ENCODE measurements at regions not wholly inside any gene's neighbourhood (a gene's known extent, or its start where the extent isn't known, plus 50 kb on each side); places are given as distances from the start of the nearest gene placed in this dataset.

DNA sequence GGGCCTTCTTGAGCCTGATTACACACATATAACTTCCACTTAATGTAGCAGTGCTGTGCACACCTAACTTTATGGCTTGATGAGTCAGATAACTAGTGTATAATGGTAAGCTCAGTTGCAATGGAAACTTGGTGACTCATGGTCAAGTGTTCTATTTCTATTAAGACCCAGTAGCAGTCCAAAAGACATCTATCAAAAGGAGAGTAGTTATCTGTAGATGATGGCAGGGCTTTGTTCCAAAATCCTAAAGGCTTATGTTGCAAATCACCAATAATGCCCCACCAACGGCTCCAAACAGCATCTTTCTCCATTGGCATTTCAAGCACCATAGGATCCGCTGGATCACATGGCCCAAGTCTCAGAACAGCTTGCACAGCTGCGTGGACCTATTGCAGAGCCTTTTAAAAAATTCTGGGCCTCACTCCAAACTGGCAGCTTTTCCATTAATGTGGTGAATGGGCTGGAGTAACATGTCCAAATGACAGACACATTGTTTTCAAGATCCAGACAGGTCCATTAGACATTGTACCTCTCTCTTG lies 566.8 kb upstream of the USP24 start:
- Histone ChIP-seq H3K4me1 (ENCODE audit: insufficient read depth) (peaks cover 3% of the 10 kb centered on the region; the same call in 1 of the 2 replicates), H3K36me3 (ENCODE audit: low read depth) (no peaks in the 10 kb centered on the region), H3K9me2 (ENCODE audit: insufficient read depth) (no peaks in the 10 kb centered on the region), H2AFZ (no peak overlapping the region), H3K9me3 (ENCODE audit: low read depth) (no peaks in the 10 kb centered on the region), H3K27me3 (replicated peaks; ENCODE audit: insufficient read depth) (no peaks in the 10 kb centered on the region), H3K79me2 (ENCODE audit: insufficient read depth) (no peaks in the 10 kb centered on the region), H3K27ac (no peak overlapping the region), H3K4me3 (no peak overlapping the region), H3F3A (ENCODE audit: insufficient read depth) (peaks cover 7% of the 10 kb centered on the region; the same call in 1 of the 2 replicates), H3K4me2 (ENCODE audit: unreplicated experiment) (no peak overlapping the region), H4K20me1 (ENCODE audit: insufficient read depth) (no peaks in the 10 kb centered on the region), H3K9ac (no peak overlapping the region)
- WGBS, 2 experiments (ENCODE audit: low coverage in 1 of 2, low lambda C conversion rate in 2 of 2, missing lambda C conversion rate in 2 of 2) = 79 to 80% methylated on average over 3 of the region's 3 CpGs
- TF ChIP-seq EZH2phosphoT487 (IDR thresholded peaks at IDR 0.05; ENCODE audit: insufficient read depth, low read depth) (no peak), EZH2 (IDR thresholded peaks at IDR 0.05; ENCODE audit: insufficient read depth, poor library complexity, severe bottlenecking) (no peak)
- peak; percentile 80 for DNase-seq
- in situ Hi-C loops (cut with MboI) = no loop called here

DNA sequence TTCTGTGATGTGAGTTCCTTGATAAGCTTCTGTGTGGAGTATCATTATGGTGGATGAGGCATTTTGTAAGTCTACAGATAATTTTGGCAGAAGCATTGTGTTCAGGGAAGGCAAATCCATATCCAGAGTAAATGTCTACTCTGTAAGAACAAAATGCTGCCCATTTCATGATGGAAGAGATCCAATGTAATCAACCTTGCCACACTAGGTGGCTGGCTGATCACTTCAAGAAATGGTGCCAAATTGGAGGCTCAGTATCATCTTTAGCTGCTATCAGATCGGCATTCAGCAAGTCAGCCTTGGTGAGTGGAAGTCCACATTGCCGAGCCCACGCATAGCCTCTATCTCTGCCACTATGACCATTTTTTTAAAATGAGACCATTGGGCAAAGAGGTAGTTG lies 565.8 kb upstream of the USP24 start:
- Histone ChIP-seq H3K9ac (no peak overlapping the region), H3K4me3 (no peak overlapping the region), H3K27ac (no peak overlapping the region), H3K36me3 (ENCODE audit: low read depth) (no peaks in the 10 kb centered on the region), H4K20me1 (ENCODE audit: insufficient read depth) (no peaks in the 10 kb centered on the region), H3K79me2 (ENCODE audit: insufficient read depth) (no peaks in the 10 kb centered on the region), H3K9me3 (ENCODE audit: low read depth) (no peaks in the 10 kb centered on the region), H3K4me2 (ENCODE audit: unreplicated experiment) (no peak overlapping the region), H3F3A (ENCODE audit: insufficient read depth) (peaks cover 7% of the 10 kb centered on the region; the same call in 1 of the 2 replicates), H2AFZ (no peak overlapping the region), H3K27me3 (replicated peaks; ENCODE audit: insufficient read depth) (no peaks in the 10 kb centered on the region), H3K4me1 (ENCODE audit: insufficient read depth) (peaks cover 3% of the 10 kb centered on the region; the same call in 1 of the 2 replicates), H3K9me2 (ENCODE audit: insufficient read depth) (no peaks in the 10 kb centered on the region)
- TF ChIP-seq EZH2 (IDR thresholded peaks at IDR 0.05; ENCODE audit: insufficient read depth, poor library complexity, severe bottlenecking) = no peak
- TF ChIP-seq EZH2phosphoT487 (IDR thresholded peaks at IDR 0.05; ENCODE audit: insufficient read depth, low read depth) = no peak
- no peak for DNase-seq
- 94 to 100% methylated on average over 3 of the region's 3 CpGs for WGBS, 2 experiments (ENCODE audit: low coverage in 1 of 2, low lambda C conversion rate in 2 of 2, missing lambda C conversion rate in 2 of 2)
- in situ Hi-C loops (cut with MboI) = no loop called here

- no peak overlapping the region for H2AFZ ChIP-seq
- no peaks in the 10 kb centered on the region for H3K9me2 ChIP-seq (ENCODE audit: insufficient read depth)
- TF ChIP-seq EZH2phosphoT487 (IDR thresholded peaks at IDR 0.05; ENCODE audit: insufficient read depth, low read depth) (no peak), EZH2 (IDR thresholded peaks at IDR 0.05; ENCODE audit: insufficient read depth, poor library complexity, severe bottlenecking) (no peak)
- H3K4me2 ChIP-seq (ENCODE audit: unreplicated experiment) = no peak overlapping the region
- H3K36me3 ChIP-seq (ENCODE audit: low read depth) = no peaks in the 10 kb centered on the region
- in situ Hi-C loops (cut with MboI) = no loop called here
- 92% methylated on average over 2 of the region's 2 CpGs for WGBS, 2 experiments (ENCODE audit: low coverage in 1 of 2, low lambda C conversion rate in 2 of 2, missing lambda C conversion rate in 2 of 2)
- no peak for DNase-seq
- H3F3A ChIP-seq (ENCODE audit: insufficient read depth) = peaks cover 7% of the 10 kb centered on the region; the same call in 1 of the 2 replicates
- H3K9ac ChIP-seq = no peak overlapping the region
- H4K20me1 ChIP-seq (ENCODE audit: insufficient read depth) = no peaks in the 10 kb centered on the region
- no peaks in the 10 kb centered on the region for H3K9me3 ChIP-seq (ENCODE audit: low read depth)
- H3K27ac ChIP-seq = no peak overlapping the region
- no peaks in the 10 kb centered on the region for H3K27me3 ChIP-seq (replicated peaks; ENCODE audit: insufficient read depth)
- no peaks in the 10 kb centered on the region for H3K79me2 ChIP-seq (ENCODE audit: insufficient read depth)
- H3K4me3 ChIP-seq = no peak overlapping the region
- peaks cover 3% of the 10 kb centered on the region; the same call in 1 of the 2 replicates for H3K4me1 ChIP-seq (ENCODE audit: insufficient read depth)
These were observed 562.4 kb upstream of the USP24 start for GRCh38 chr1:55777545-55777944.

GRCh38 chr1:55775007-55775406 lies 559.8 kb upstream of the USP24 start:
- H3K4me3 ChIP-seq = no peak overlapping the region
- no peaks in the 10 kb centered on the region for H3F3A ChIP-seq (ENCODE audit: insufficient read depth)
- no peaks in the 10 kb centered on the region for H4K20me1 ChIP-seq (ENCODE audit: insufficient read depth)
- in situ Hi-C loops (cut with MboI) = no loop called here
- WGBS, 2 experiments (ENCODE audit: low coverage in 1 of 2, low lambda C conversion rate in 2 of 2, missing lambda C conversion rate in 2 of 2) = 2 to 13% methylated on average over 3 of the region's 3 CpGs
- H3K4me2 ChIP-seq (ENCODE audit: unreplicated experiment) = no peak overlapping the region
- H3K36me3 ChIP-seq (ENCODE audit: low read depth) = no peaks in the 10 kb centered on the region
- H2AFZ ChIP-seq = no peak overlapping the region
- H3K27me3 ChIP-seq (replicated peaks; ENCODE audit: insufficient read depth) = no peaks in the 10 kb centered on the region
- no peak overlapping the region for H3K27ac ChIP-seq
- TF ChIP-seq EZH2phosphoT487 (IDR thresholded peaks at IDR 0.05; ENCODE audit: insufficient read depth, low read depth) = no peak
- TF ChIP-seq EZH2 (IDR thresholded peaks at IDR 0.05; ENCODE audit: insufficient read depth, poor library complexity, severe bottlenecking) = no peak
- DNase-seq = no peak
- no peaks in the 10 kb centered on the region for H3K9me3 ChIP-seq (ENCODE audit: low read depth)
- no peaks in the 10 kb centered on the region for H3K79me2 ChIP-seq (ENCODE audit: insufficient read depth)
- no peaks in the 10 kb centered on the region for H3K9me2 ChIP-seq (ENCODE audit: insufficient read depth)
- no peak overlapping the region for H3K9ac ChIP-seq
- no peaks in the 10 kb centered on the region for H3K4me1 ChIP-seq (ENCODE audit: insufficient read depth)

- H3K79me2 ChIP-seq (ENCODE audit: insufficient read depth) = no peaks in the 10 kb centered on the region
- H2AFZ ChIP-seq = no peak overlapping the region
- WGBS, 2 experiments (ENCODE audit: low coverage in 1 of 2, low lambda C conversion rate in 2 of 2, missing lambda C conversion rate in 2 of 2) = 47 to 54% methylated on average over 3 of the region's 3 CpGs
- H3K36me3 ChIP-seq (ENCODE audit: low read depth) = no peaks in the 10 kb centered on the region
- H3K4me1 ChIP-seq (ENCODE audit: insufficient read depth) = no peaks in the 10 kb centered on the region
- H3K4me2 ChIP-seq (ENCODE audit: unreplicated experiment) = no peak overlapping the region
- TF ChIP-seq EZH2 (IDR thresholded peaks at IDR 0.05; ENCODE audit: insufficient read depth, poor library complexity, severe bottlenecking) (no peak), EZH2phosphoT487 (IDR thresholded peaks at IDR 0.05; ENCODE audit: insufficient read depth, low read depth) (no peak)
- no peak overlapping the region for H3K27ac ChIP-seq
- H3K9ac ChIP-seq = no peak overlapping the region
- no peaks in the 10 kb centered on the region for H4K20me1 ChIP-seq (ENCODE audit: insufficient read depth)
- no peaks in the 10 kb centered on the region for H3K27me3 ChIP-seq (replicated peaks; ENCODE audit: insufficient read depth)
- in situ Hi-C loops (cut with MboI) = no loop called here
- no peak overlapping the region for H3K4me3 ChIP-seq
- no peaks in the 10 kb centered on the region for H3F3A ChIP-seq (ENCODE audit: insufficient read depth)
- H3K9me3 ChIP-seq (ENCODE audit: low read depth) = no peaks in the 10 kb centered on the region
- DNase-seq = no peak
- H3K9me2 ChIP-seq (ENCODE audit: insufficient read depth) = no peaks in the 10 kb centered on the region
These were observed 559.3 kb upstream of the USP24 start for GRCh38 chr1:55774446-55774845.
